Adipocyte (in vitro differentiated cells): ENCODE measurements at regions not wholly inside any gene's neighbourhood (a gene's known extent, or its start where the extent isn't known, plus 50 kb on each side); places are given as distances from the start of the nearest gene placed in this dataset.
A peak's percentile ranks its signal among the peaks of the same experiment; 100 is the strongest.

Source experiments
- DNase-seq: peaks from one replicate; pipeline ENCODE4 v3.0.0-alpha.2; 2015; ENCODE audit warnings: low read depth
- H3K27me3 ChIP-seq: replicated peaks from 2 replicates; pipeline ENCODE4 v1.7.0; 2013; ENCODE audit warnings: mild to moderate bottlenecking, low read length, moderate library complexity; ENCODE audit not compliant: control insufficient read depth, insufficient read depth
- H3K36me3 ChIP-seq: 2 replicates; pipeline ENCODE4 v1.7.0; 2013; ENCODE audit warnings: low read length, mild to moderate bottlenecking, moderate library complexity; ENCODE audit not compliant: control insufficient read depth, insufficient read depth, severe bottlenecking
- H3K4me1 ChIP-seq: 2 replicates; pipeline ENCODE4 v1.7.0; 2013; ENCODE audit warnings: mild to moderate bottlenecking, low read length, moderate library complexity; ENCODE audit not compliant: control insufficient read depth, insufficient read depth
- H3K4me3 ChIP-seq: 2 replicates; pipeline ENCODE4 v1.7.0; 2013; ENCODE audit warnings: mild to moderate bottlenecking, low read length, moderate library complexity
- H3K9ac ChIP-seq: 2 replicates; pipeline ENCODE4 v1.7.0; 2013; ENCODE audit warnings: mild to moderate bottlenecking, low read length, moderate library complexity
- H3K9me3 ChIP-seq: 2 replicates; pipeline ENCODE4 v1.7.0; 2013; ENCODE audit warnings: mild to moderate bottlenecking, low read length, moderate library complexity; ENCODE audit not compliant: control insufficient read depth

DNA sequence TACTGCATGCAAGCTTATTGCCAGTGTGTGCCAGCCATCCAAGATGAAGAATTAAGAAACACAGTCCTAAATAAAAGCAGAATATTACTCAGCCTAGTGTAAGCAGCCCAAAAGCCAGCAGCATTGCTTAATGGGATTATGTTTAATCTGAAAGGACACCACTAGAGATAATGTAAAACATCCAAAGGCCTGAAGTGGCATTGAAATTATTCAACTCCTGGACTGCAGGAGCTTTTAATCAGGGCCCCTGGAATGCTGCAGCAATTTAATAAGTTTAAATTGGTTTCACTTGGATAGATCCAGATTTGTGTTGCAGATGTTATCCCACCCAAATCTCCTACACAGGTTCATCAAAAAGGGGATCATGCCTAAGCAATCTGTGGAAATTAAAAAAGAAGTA lies 193.0 kb downstream of the C12orf50 start:
- no peak overlapping the region for H3K4me3 ChIP-seq
- DNase-seq, result peak; percentile 64
- no peaks in the 10 kb centered on the region for H3K36me3 ChIP-seq
- H3K9ac ChIP-seq, result no peak overlapping the region
- H3K4me1 ChIP-seq, result peaks cover 24% of the 10 kb centered on the region
- H3K9me3 ChIP-seq, result no peaks in the 10 kb centered on the region
- no peaks in the 10 kb centered on the region for H3K27me3 ChIP-seq

DNA sequence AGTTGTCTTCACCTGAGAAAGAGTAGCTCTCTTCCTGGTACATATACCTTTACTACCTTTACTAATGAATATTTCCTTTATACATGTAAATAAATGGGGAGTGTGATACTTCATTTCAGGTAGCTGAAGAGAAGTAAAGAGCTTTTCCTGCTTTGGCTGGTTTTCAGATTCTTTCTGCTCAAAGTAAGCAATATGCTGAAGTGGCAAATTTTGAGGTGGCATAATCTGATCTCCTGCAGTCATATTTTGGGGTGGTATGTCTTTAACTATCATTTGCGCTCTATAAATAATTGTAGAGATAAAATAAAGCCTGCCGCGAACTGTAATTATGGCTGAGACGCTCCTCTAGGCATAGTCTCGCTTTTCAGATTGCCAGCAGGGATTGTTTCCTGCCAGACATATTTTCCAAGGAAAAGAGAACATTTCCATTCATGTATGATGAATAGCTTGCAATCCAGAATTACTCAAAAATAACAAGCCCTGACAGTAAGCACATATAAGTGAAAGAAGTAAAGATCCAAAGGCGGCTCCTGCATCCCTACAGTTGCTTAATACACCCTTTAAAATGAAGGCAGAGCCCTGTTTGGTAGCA lies 200.7 kb downstream of the C12orf50 start:
- Histone ChIP-seq H3K9ac (no peak overlapping the region), H3K36me3 (no peaks in the 10 kb centered on the region), H3K4me1 (peaks cover 5% of the 10 kb centered on the region), H3K27me3 (no peaks in the 10 kb centered on the region), H3K4me3 (no peak overlapping the region), H3K9me3 (no peaks in the 10 kb centered on the region)
- no peak for DNase-seq

DNA sequence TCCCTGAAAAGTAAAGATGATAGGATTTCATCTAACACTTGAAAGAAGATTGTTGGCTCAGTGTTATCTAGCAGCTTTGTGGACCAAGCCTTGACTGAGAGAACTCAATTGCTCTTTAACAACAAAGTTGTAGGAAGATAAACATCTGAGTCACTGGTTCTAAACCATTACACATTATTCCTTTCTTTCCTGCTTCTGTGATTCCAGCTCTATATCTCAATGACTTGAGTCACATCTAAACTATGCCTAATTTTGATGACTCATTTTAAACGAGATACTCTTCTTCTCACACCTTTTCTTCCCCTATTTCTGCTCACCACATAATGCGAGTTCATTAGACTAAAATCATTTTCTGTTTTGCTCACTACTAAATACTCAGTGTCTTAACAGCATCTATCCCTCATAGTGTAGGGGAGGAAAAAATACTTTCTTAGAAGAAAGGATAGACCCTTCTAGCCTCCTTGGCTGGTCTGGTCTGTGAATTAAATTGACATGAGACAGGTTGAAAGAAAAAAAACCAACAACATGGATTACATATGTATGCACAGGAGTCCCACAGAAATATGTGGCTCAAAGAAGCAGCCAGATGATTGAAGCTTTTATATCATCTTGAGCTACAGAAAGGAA lies 201.4 kb downstream of the C12orf50 start:
- Histone ChIP-seq H3K9me3 (no peaks in the 10 kb centered on the region), H3K36me3 (no peaks in the 10 kb centered on the region), H3K27me3 (no peaks in the 10 kb centered on the region), H3K4me1 (peaks cover 5% of the 10 kb centered on the region), H3K9ac (no peak overlapping the region), H3K4me3 (no peak overlapping the region)
- DNase-seq, result peak; percentile 47

GRCh38 chr12:87822923-87823322 lies 206.3 kb downstream of the C12orf50 start:
- no peaks in the 10 kb centered on the region for H3K9me3 ChIP-seq
- peaks cover 9% of the 10 kb centered on the region for H3K4me1 ChIP-seq
- no peak overlapping the region for H3K4me3 ChIP-seq
- H3K27me3 ChIP-seq, result no peaks in the 10 kb centered on the region
- H3K9ac ChIP-seq, result no peak overlapping the region
- DNase-seq, result no peak
- no peaks in the 10 kb centered on the region for H3K36me3 ChIP-seq

- peak; percentile 65 for DNase-seq
- peaks cover 14% of the 10 kb centered on the region for H3K4me1 ChIP-seq
- H3K27me3 ChIP-seq, result no peaks in the 10 kb centered on the region
- H3K9ac ChIP-seq, result no peak overlapping the region
- no peak overlapping the region for H3K4me3 ChIP-seq
- no peaks in the 10 kb centered on the region for H3K36me3 ChIP-seq
- peaks cover 5% of the 10 kb centered on the region for H3K9me3 ChIP-seq
Observed at GRCh38 chr12:87820524-87821202, 208.5 kb downstream of the C12orf50 start.

- no peaks in the 10 kb centered on the region for H3K27me3 ChIP-seq
- peaks cover 5% of the 10 kb centered on the region for H3K9me3 ChIP-seq
- DNase-seq, result no peak
- H3K4me1 ChIP-seq, result peaks cover 37% of the 10 kb centered on the region
- no peaks in the 10 kb centered on the region for H3K36me3 ChIP-seq
- H3K4me3 ChIP-seq, result no peak overlapping the region
- H3K9ac ChIP-seq, result no peak overlapping the region
Observed at GRCh38 chr12:87818441-87818840, 210.8 kb downstream of the C12orf50 start.

DNA sequence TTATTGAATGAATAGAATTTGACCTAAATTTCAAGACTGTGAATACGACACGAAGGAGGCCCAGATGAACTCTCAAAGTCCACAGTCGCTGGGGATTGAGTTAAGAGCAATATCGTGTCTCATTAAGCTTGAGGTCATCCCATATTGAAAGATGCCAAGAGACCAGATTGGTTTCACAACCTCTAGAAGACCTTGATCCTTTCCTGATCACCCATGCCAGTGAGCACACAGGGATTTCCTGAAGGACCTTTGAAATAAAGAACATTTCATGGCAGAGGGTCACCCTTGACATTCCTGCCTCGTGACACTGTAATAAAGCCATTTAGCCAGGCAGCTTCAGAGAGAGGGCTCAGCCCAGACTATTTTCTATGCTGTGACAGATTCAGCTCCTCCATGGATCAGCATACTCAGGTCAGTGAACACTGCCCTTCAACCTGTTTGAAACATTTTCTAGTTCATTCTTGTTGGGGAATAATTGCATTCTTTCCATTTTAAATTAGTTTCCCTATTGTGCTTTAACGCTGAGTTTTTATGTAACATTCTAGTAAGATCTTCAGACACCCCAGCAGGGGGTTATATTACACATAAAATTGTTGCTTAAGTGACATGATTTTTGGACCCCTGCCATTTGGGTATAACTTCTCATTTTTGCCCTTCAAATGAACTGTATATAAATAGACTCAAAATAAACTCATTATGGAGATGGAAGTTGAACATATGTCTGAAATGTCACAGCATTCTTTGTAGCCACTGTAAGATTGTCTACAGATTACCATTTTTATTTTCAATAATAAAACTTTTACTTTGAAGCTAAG lies 213.2 kb downstream of the C12orf50 start:
- DNase-seq, result peak; percentile 88
- peaks cover 5% of the 10 kb centered on the region for H3K9me3 ChIP-seq
- H3K36me3 ChIP-seq, result no peaks in the 10 kb centered on the region
- H3K27me3 ChIP-seq, result no peaks in the 10 kb centered on the region
- peaks cover 61% of the 10 kb centered on the region for H3K4me1 ChIP-seq
- H3K4me3 ChIP-seq, result no peak overlapping the region
- H3K9ac ChIP-seq, result no peak overlapping the region

- no peak for DNase-seq
- H3K36me3 ChIP-seq, result no peaks in the 10 kb centered on the region
Observed at GRCh38 chr12:87814625-87815024, 214.6 kb downstream of the C12orf50 start.

GRCh38 chr12:87813476-87814234 lies 215.5 kb downstream of the C12orf50 start:
- H3K9ac ChIP-seq, result no peak overlapping the region
- DNase-seq, result peak; percentile 76
- H3K4me3 ChIP-seq, result peak overlapping the region; percentile 10
- peaks cover 70% of the 10 kb centered on the region for H3K4me1 ChIP-seq
- no peaks in the 10 kb centered on the region for H3K27me3 ChIP-seq
- H3K9me3 ChIP-seq, result peaks cover 5% of the 10 kb centered on the region
- no peaks in the 10 kb centered on the region for H3K36me3 ChIP-seq

More at GRCh38 chr12:87814625-87815024, 214.6 kb downstream of the C12orf50 start:
- peaks cover 5% of the 10 kb centered on the region for H3K9me3 ChIP-seq
- no peak overlapping the region for H3K9ac ChIP-seq
- no peak overlapping the region for H3K4me3 ChIP-seq
- H3K4me1 ChIP-seq, result peaks cover 70% of the 10 kb centered on the region
- no peaks in the 10 kb centered on the region for H3K27me3 ChIP-seq

- peaks cover 3% of the 10 kb centered on the region for H3K9me3 ChIP-seq
- H3K9ac ChIP-seq, result no peak overlapping the region
- H3K4me3 ChIP-seq, result no peak overlapping the region
- H3K4me1 ChIP-seq, result peaks cover 66% of the 10 kb centered on the region
- DNase-seq, result no peak
- H3K36me3 ChIP-seq, result no peaks in the 10 kb centered on the region
- no peaks in the 10 kb centered on the region for H3K27me3 ChIP-seq
Observed at GRCh38 chr12:87812681-87813080, 216.5 kb downstream of the C12orf50 start.
